ENCODE measurements at regions not wholly inside any gene's neighbourhood (a gene's known extent, or its start where the extent isn't known, plus 50 kb on each side); places are given as distances from the start of the nearest gene placed in this dataset.

- TF ChIP-seq ETS1 (IDR thresholded peaks at IDR 0.05), result no peak
Measured at GRCh38 chrX:106278951-106279350, 110.8 kb downstream of the PWWP3B start (continued).

GRCh38 chrX:106281383-106281782 lies 113.3 kb downstream of the PWWP3B start:
- DNase-seq (ENCODE audit: low spot score) (no peak), ATAC-seq (no peak)
- no peak overlapping the region for H3K4me2 ChIP-seq
- H3K9me2 ChIP-seq (ENCODE audit: insufficient read depth), result no peaks in the 10 kb centered on the region
- no peaks in the 10 kb centered on the region for H3K27me3 Mint-ChIP-seq (ENCODE audit: insufficient read depth, low read depth, poor library complexity)
- H3K27me3 ChIP-seq (ENCODE audit: insufficient read depth), result no peaks in the 10 kb centered on the region
- H3K27ac ChIP-seq (ENCODE audit: low read depth), result no peak overlapping the region
- H3K4me1 ChIP-seq (ENCODE audit: insufficient read depth), result no peaks in the 10 kb centered on the region
- peaks cover 60% of the 10 kb centered on the region for H3K9me3 Mint-ChIP-seq
- H2AFZ ChIP-seq, result no peak overlapping the region
- H3K4me3 Mint-ChIP-seq, result no peak overlapping the region
- H3K4me1 Mint-ChIP-seq, result no peaks in the 10 kb centered on the region
- H3K36me3 ChIP-seq (ENCODE audit: insufficient read depth), result no peaks in the 10 kb centered on the region
- H3F3A ChIP-seq (replicated peaks; ENCODE audit: low read depth), result no peaks in the 10 kb centered on the region
- no peak overlapping the region for H3K27ac Mint-ChIP-seq
- H3K36me3 Mint-ChIP-seq (ENCODE audit: low read depth), result no peaks in the 10 kb centered on the region
- no peaks in the 10 kb centered on the region for H3K79me2 ChIP-seq (replicated peaks; ENCODE audit: insufficient read depth)
- H4K20me1 ChIP-seq (replicated peaks; ENCODE audit: insufficient read depth), result no peaks in the 10 kb centered on the region
- H3K4me3 ChIP-seq, result no peak overlapping the region
- TF ChIP-seq CREB1 (CRISPR knock-in tag; IDR thresholded peaks at IDR 0.05; ENCODE audit: low read depth) (no peak), EZH2 (IDR thresholded peaks at IDR 0.05; ENCODE audit: low read depth, unreplicated experiment) (no peak), CTCF (conservative IDR thresholded peaks at IDR 0.05; ENCODE audit: low read depth in 2 of 2) (no peak), ZNF331 (CRISPR knock-in tag; IDR thresholded peaks at IDR 0.05; ENCODE audit: low read depth) (no peak), ZNF114 (CRISPR knock-in tag; IDR thresholded peaks at IDR 0.05) (no peak), NANOG (IDR thresholded peaks at IDR 0.05; ENCODE audit: borderline replicate concordance) (no peak), JUNB (IDR thresholded peaks at IDR 0.05; ENCODE audit: unreplicated experiment) (no peak), EZH2phosphoT487 (IDR thresholded peaks at IDR 0.05; ENCODE audit: unreplicated experiment) (no peak), STAT1 (IDR thresholded peaks at IDR 0.05; ENCODE audit: unreplicated experiment) (no peak), ZNF462 (CRISPR knock-in tag; IDR thresholded peaks at IDR 0.05) (no peak), REST (IDR thresholded peaks at IDR 0.05; ENCODE audit: unreplicated experiment) (no peak), ETS1 (IDR thresholded peaks at IDR 0.05) (no peak)

Data from GM23338 (cell line).